Stimulated activated CD4-positive, alpha-beta T cell treated with anti-CD3 and anti-CD28 coated beads, Interleukin-4, amount 100 ng/mL, for 4 hours (primary cell): ENCODE measurements at regions not wholly inside any gene's neighbourhood (a gene's known extent, or its start where the extent isn't known, plus 50 kb on each side); places are given as distances from the start of the nearest gene placed in this dataset.
"Not testable (repeated sequence)": the region's sequence is repeated elsewhere in the genome, so short reads cannot be mapped to it uniquely, and the experiment has no call there.

ENCODE experiments used
- DNase-seq, 2 experiments: peaks; one replicate each; pipeline ENCODE4 v3.0.0-alpha.2; 2020

DNA sequence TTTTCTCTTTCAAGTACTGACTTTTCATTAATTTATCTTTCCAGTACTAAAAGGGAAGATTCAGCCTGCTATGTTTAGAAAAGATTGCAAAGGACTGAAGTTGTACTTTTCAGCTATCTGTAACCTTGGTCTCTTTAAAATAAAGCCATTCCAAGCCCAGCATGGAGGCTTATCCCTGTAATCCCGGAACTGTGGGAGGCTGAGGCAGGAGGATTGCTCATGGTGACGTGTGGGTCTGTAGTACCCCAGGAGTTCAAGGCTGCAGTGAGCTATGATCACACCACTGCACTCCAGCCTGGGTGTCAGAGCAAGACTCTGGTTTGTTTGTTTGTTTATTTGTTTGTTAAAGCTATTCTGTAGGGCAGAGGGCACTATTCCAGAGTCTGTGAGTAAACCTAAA, 50.6 kb upstream of the TMEM170B start:
- no peak for DNase-seq

DNA sequence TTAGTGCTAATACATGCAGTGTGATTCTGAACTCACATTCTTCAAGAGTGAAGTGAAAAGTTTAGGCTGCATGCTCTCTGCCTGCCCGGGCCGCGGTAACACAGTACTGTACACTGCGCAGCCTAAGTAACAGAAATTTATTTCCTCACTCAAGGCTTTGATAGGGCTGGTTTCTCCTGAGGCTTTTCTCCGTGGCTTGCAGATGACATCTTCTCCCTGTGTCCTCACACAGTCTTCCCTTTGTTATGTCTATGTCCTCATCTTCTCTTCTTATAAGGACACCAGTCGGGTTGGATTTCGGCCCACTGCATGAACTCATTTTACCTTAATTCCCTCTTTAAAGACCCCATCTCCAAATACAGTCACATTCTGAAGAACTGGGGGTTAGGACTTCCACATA, 51.1 kb upstream of the TMEM170B start:
- no peak for DNase-seq

DNA sequence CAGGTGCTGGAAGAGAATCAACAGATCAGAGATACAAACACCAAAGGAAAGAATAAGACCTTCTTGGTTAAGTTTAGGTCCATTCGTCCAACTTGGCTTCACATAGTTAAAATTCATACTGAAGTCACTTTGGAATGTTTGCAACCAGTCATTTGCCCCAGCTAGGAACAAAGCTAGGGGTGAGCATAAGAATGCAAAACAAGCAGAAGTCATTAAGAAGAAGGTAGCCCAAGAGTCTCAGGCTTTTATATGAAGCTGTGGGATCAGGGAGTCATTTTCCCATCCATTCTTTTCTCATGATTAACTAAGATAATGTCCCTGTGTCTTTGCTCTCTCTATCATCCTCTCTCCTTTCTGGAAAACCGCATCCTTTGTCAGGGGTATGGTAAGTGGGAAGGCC, 51.5 kb upstream of the TMEM170B start:
- DNase-seq, result no peak

DNA sequence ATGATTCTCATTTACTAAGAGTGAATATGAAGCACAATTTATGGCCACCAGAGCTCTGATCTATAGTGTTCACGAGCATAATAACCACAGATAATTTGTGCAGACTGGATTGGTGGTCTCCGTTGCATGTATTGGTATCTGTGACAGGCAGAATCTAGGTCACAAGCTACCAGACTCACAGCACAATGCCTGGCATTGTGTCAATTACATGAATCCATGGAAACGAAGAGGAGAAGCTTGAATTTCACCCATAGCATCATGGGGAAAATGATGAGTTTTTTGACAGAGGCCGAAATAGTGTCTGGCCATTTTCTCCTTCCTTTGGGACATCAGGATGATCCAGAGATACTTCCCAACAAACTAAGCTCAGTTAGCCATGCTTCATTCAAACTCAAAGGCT, 52.3 kb upstream of the TMEM170B start:
- no peak for DNase-seq

DNA sequence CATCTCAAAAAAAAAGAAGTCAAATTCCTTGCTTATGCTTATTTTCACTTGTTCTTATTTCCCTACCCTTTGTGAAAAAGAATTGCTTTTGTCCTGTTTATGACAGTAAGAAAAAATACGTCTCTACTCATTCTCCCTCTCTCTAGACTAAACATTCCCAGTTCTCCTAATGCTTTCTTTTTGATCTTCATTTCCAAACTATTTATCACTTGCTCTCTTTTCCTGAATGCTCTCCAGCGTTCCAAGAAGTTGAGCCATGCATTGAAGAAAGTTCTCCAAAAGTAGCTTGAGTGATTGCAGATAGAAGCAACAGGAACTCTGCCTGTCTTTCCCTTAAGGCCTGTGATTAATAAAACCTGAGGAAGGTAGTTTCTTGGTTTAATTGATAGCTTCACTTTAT, 53.1 kb upstream of the TMEM170B start:
- no peak for DNase-seq

DNA sequence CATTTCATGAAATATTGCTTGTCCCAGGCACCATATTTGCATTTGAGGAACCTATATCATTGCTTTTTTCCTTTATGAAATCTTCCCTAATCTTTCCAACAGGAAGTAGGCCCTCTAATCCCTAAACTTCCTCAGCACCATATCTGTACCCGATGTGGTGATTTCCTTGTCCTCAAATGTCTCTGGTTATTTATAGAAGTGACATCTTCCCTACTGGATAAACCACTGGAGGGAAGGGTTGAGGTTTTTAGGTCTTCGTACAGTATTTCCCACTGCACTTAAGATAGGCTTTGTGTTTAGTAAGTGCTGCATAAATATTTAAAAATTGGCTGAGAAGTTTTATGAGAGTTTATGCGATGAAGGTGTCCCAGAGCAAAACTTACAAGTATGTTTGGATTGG, 54.9 kb upstream of the TMEM170B start:
- DNase-seq, result no peak

DNA sequence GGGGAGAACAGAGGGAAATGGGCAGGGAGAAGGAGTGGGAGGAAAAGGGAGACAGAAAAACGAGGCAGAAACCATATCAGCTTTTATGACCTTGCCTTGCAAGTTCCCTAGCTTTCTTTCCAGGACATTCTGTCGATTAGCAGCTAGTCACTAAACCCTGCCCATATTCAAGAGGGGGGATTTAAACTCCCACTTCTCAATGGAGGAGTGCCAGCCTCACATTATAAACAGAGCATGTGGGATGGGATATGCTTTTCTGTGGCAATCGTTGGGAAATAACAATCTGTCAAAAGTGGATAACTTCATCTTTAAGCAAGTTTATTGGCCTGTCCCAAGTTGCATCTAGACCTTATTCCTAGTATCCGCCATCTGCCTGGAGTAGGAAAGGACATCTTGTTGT, 57.0 kb upstream of the TMEM170B start:
- no peak for DNase-seq

DNA sequence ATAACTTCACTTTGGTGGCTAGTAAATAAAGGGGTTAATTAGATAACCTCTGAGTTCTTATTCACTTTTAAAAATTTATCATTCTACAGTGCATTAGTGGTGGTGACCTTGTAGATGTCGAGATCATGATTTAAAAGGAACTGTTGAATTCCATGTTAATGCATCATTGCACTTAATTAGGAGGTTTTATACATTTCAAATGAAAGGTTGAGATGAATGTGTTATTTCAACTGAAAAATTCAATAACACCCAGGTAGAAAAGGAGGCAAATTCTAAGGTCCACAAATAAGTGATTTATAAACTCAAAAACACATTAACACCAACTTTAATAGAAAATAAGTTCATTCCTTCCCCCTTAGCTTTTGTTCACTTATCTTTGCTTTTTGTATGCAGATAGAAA, 58.3 kb upstream of the TMEM170B start:
- no peak for DNase-seq

DNA sequence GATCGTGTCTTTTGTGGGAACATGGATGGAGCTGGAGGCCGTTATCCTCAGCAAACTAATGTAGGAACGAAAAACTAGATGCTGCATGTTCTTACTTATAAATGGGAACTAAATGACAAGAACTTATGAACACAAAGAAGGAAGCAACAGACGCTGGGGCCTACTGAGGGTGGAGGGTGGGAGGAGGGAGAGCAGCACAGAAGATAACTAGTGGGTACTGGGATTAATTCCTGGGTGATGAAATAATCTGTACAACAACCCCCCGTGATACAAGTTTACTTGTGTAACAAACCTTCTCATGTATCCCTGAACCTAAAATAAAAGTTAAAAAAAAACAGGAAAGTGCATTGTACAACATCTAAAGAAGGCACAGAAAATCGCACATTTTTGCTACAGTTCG, 59.0 kb upstream of the TMEM170B start:
- no peak for DNase-seq

DNA sequence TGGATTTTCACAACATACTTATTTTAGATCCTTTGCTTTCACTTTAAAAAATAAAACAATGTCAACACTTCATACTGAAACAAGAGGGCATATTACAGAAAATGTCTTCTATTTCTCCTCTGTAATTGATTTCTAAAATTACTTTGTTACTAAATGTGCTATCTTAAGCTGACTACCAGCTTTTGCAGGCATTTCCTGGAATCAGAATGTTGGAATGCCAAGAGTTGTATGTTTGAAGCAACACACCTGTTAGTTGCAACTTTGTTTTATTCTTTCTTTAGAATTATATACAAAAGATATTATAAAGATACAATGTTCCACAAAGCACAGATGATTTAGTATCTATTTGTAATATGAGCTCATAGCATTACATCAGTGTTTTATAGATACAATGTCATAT, 62.5 kb upstream of the TMEM170B start:
- no peak for DNase-seq

DNA sequence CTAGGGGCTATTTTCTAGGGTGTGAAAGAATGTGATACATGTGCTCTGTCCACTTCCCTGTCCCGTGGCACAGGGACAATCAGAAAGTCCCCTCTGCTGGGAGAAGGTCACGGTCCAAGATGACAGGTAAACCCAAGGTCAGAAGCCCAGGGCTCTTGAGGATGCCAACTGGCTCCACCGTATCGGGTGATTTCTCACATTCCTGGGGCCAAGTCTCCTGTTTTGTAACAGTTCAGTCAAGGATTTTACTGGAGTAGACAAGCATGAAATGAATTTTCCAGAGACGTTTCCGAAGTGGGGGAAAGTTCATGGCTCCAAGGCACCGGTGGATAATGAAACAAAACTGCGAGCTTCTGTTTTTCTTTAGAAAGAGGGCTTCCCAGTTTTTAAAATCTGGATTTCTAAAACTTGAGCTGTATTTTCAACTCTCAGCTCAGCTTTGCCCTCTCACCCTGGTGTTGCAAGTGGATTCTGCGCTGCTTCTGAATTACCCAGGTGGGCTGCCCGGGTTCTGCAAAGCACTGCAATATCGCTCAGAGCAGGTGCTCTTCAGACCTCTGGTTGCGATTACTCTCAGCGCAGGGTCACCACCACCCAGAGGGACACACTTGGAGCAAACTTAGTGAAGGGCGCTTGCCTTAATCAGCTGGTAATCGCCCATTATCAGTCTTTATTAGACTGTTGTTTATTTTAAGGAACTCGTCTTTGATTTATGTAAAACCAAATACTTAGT, 64.4 kb upstream of the TMEM170B start:
- DNase-seq, result no peak

DNA sequence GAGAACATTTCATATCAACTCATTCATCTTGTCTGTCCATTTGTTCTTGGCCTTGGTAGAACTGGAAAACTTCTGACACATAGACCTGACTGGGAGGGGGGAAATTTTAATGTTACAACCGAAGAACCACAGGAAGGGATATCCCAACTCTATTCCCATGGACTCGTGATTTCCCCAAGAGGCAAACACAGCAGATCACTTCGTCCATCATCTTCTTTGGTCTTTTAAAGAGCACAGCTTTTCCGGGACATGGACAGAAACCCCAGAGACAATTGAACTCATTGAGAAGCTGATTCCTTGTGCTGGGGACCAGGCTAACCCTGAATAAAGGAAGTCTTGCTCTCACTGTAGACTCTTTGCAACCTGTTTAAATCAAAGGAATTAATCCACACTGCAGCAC, 66.3 kb upstream of the TMEM170B start:
- no peak for DNase-seq

DNA sequence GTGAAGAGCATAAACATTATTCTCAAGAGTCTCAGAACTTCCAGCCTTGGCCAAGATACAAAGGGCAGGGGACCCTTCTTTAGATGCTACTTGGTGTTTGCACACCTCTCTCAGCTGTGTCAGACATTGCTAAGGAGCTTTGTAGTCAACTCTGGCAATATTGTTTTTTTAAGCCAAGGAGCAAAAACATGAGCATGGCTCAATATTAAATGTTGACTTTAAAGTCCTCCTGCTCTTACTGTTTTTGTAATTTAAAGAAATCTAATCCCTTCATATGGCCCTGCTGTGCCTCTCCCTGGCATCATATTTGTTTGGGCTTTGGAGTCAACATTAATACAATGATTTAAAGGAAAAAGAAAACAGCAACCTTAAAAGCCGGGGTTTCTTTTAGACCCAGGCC, 67.9 kb upstream of the TMEM170B start:
- no peak for DNase-seq

DNA sequence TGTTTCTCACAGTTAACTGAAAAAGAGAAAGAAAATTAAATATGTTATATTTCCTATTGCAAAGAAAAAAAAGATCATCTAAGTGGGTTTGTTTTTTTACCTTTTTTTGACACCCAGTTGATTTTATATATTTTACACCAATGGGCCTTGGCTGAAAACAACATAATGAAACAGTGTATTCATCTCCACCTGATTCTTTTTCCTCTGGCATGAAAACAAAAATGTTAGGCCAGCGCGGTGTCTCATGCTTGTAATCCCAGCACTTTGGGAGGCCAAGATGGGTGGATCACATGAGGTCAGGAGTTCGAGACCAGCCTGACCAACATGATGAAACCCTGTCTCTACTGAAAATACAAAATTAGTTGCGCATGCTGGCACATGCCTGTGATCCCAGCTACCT, 69.3 kb upstream of the TMEM170B start:
- DNase-seq, result not testable (repeated sequence)

DNA sequence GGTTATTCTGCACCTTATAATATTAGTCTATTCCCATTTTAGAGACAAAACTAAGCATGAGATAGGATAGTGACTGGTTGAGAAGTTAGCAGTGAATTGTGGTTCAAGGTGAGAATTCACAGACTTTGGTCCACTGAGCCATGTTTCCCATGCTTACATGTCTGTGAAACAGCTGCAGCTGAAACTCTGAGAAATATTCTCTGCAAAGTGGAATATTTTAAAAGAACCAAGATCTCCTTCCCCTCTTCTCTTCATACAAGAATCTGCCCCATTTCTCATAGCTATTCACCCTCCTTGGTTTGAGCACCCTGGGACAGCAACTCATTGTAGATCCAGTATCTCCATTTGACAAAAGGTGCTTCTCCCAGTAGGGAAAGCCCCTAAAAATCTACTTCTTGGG, 70.2 kb upstream of the TMEM170B start:
- no peak for DNase-seq

DNA sequence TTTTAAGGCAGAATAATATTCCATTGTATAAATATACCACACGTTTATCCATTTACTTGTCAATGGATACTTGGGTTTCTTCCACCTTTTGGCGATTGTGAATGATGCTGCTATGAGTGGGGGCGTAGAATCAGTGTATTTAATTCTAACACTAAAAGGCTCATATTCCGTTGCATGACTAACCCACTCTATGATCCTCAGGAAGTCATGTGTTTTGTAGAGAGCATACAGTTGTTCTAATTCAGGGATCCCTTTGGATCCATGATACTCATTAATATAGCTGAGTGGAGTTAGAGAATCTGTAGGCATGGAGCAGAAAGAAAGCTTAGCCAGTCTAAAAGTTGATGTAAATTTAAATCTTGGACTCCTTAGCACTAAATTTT, 74.2 kb upstream of the TMEM170B start:
- no peak for DNase-seq

DNA sequence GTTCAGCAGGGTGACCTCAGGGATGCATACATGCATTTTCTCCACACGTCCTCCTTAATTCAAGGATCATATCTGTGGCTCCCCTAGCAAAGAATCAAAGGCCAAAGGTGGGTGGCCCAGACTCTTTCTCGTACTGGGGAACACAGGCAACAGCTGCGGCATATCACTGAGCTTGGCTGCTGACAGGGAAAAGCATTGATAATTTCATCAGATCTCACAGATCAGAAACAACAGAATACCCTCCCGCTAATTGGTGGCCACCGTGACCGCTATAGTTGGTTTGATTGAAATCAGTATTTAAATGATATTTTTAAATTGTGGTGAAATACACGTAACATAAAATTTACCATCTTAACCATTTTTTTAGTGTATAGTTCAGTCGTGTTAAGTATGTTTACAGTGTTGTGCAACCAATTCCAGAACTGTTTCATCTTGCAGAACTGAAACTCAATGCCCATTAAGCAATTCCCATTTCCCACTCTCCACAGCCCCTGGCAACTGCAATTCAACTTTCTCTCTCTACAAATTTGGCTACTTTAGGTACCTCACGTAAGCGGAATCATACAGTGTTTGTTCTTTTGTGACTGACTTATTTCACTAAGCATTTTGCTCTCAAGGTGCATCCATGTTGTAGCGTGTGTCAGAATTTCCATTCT, 74.7 kb upstream of the TMEM170B start:
- DNase-seq, result no peak

DNA sequence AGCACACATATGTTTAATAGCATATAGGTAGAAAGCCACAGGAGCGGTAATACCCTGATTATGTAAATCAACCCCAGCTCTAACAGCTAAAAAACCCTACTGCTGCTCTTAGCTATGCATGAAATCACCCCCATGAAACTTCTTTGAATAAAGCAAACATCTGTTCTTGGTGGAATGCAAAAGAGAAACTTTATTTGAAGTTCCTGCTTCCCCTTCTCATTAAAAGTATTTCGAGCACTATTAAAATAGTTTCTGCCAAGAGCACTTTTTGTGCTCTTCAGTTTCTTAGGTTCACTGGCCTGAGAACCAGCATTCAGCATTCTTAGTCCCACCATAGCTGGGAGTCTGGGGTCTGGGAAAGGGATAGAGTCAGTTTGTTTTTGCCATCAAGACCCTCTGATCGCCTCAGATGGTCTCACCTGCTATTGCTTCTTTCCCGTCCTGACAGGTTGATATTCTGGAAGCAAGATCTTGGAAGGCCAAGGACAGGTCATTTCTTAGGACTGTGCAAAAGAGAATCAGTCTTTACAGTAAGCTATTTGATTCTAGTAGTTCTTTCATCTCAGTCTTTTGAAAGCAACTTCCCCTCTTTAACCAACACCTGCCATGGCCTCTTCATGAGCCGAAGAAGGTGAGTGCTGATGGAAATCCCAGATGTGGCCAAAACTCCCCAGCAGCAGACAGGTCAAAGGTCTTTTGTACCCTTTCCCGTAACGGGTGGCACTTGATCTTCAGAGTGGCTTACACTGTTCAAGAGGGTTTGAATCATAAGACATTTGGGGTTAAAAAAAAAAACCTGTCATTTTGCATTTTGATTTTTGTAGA, 76.5 kb upstream of the TMEM170B start:
- peak in 1 of 2 experiments; percentile 10 for DNase-seq

DNA sequence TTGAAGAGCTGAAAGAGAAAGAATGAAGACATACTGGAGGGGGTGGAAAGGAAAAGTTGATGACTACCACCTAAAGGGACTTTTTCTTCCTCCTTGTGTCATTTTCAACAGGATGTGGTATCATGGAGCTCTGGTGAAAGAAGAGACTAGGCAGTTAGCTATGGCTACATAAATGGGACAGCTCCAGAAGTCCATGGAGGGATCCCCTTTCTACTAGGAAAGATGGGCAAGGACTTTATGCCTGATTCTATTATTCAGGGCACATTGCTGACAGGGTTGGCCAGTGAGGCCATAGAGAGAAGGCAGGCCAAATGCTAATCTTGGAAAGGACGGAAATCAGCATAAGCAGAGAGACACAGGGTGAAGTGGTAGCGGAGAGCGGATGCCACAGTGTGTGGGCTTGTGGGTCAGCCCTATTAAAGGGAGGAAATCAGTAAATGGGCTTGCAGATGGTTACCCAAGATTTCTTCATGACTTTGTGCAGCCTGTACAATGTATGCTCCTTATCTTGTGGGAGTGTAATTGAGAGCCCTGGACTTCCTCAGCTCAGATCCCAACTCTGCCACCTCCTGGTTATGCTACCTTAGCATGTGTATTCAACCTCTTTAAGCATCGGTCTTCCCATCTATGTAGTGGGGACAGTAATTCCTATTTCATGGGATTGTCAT, 77.4 kb upstream of the TMEM170B start:
- DNase-seq, result no peak

DNA sequence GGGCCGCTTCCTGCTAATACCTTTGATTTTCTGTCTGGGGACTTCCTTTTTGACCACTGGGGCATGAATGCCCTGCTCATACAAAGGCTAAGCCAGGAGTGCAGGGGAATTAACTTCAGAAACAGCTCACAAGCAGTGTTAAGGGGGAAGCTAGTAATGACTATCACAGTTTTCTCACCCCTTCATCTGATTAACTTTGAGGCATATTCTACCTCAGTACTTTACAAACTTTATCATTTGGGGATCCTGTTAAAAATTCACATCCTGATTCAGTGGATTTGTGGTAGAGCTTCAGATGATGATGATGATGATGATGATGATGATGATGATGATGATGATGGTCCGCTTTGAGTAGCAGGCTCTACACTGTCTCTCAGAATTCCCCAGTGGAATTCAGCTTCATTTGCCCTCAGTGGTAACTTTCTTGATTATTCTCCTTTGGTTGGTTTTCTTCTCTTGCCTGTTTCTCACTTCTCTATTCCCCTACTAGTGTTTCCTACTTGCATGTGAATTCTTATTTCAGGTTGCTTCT, 78.4 kb upstream of the TMEM170B start:
- no peak for DNase-seq

DNA sequence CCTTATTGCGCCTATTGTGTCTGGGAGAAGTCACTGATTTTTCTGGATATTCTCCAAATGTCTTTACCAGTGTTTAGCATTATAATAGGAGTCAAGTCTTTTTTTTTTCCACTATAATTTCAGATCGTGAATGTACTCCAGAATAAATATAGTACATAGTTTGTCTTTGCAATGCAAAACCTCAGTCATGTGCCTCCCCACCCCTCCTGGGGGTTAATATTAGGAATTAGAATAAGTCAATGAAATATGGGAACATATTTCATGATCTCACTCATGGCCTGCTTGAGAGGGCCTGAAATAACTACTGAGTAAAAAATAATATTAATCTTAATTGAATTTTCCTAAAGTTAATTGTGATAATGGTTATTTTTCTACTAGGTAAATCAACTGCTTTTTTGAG, 79.0 kb upstream of the TMEM170B start:
- DNase-seq, result no peak

DNA sequence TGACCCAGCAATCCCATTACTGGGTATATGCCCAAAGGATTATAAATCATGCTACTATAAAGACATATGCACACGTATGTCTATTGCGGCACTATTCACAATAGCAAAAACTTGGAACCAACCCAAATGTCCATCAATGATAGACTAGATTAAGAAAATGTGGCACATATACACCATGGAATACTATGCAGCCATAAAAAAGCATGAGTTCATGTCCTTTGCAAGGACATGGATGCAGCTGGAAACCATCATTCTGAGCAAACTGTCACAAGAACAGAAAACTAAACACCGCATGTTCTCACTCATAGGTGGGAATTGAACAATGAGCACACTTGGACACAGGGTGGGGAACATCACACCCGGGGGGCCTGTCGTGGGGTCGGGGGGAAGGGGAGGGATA, 80.1 kb upstream of the TMEM170B start:
- DNase-seq, result not testable (repeated sequence)

DNA sequence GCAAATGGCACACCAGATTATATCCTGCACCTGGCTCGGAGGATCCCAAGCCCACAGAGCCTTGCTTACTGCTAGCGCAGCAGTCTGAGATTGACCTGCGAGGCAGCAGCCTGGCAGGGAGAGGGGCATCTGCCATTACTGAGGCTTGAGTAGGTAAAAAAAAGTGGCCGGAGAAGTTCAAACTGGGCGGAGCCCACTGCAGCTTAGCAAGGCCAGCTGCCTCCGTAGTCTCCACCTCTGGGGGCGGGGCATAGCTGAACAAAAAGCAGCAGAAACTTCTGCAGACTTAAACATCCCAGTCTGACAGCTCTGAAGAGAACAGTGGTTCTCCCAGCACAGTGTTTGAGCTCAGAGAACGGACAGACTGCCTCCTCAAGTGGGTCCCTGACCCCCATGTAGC, 85.4 kb upstream of the TMEM170B start:
- not testable (repeated sequence) for DNase-seq
